Endothelial cell of umbilical vein (primary cell): ENCODE measurements at regions not wholly inside any gene's neighbourhood (a gene's known extent, or its start where the extent isn't known, plus 50 kb on each side); places are given as distances from the start of the nearest gene placed in this dataset.

ENCODE experiments used
- EZH2 ChIP-seq: IDR thresholded peaks from 2 replicates; pipeline ENCODE4 v1.6.1; 2012; ENCODE audit warnings: borderline replicate concordance, low read depth, mild to moderate bottlenecking, moderate library complexity, low read length, inconsistent platforms; ENCODE audit not compliant: severe bottlenecking
- FOS ChIP-seq: IDR thresholded peaks from 2 replicates; pipeline ENCODE4 v1.6.1; 2011; ENCODE audit warnings: mild to moderate bottlenecking, low read length, moderate library complexity, borderline replicate concordance; ENCODE audit not compliant: insufficient read depth
- JUN ChIP-seq: IDR thresholded peaks from 2 replicates; pipeline ENCODE4 v1.6.1; 2011; ENCODE audit warnings: borderline replicate concordance, low read depth; ENCODE audit not compliant: insufficient read length, insufficient read depth
- MYC ChIP-seq: IDR thresholded peaks from one replicate; pipeline ENCODE4 v1.6.1; 2011; ENCODE audit warnings: mild to moderate bottlenecking, low read depth, low read length
- POLR2A ChIP-seq: IDR thresholded peaks from 2 replicates; pipeline ENCODE4 v1.6.1; 2012; ENCODE audit warnings: low read depth, mild to moderate bottlenecking, control low read depth, low read length
- POLR2AphosphoS5 ChIP-seq: IDR thresholded peaks from 2 replicates; pipeline ENCODE4 v1.6.1; 2012; ENCODE audit warnings: low read depth, mild to moderate bottlenecking, control low read depth, low read length, moderate library complexity; ENCODE audit not compliant: insufficient read depth
- TF ChIP-seq, protein P1 (sequence below), 2 donors: IDR thresholded peaks; 1 replicate in 1 of 2; 2 replicates in 1 of 2; pipeline ENCODE4 v1.5.1; 2011; ENCODE audit warnings: low read length in 2 of 2, mild to moderate bottlenecking in 2 of 2, moderate library complexity in 2 of 2, control low read depth in 1 of 2, inconsistent platforms in 1 of 2, low read depth in 1 of 2; ENCODE audit not compliant: insufficient read depth in 1 of 2; ENCODE audit errors: extremely low read depth in 1 of 2

DNA sequence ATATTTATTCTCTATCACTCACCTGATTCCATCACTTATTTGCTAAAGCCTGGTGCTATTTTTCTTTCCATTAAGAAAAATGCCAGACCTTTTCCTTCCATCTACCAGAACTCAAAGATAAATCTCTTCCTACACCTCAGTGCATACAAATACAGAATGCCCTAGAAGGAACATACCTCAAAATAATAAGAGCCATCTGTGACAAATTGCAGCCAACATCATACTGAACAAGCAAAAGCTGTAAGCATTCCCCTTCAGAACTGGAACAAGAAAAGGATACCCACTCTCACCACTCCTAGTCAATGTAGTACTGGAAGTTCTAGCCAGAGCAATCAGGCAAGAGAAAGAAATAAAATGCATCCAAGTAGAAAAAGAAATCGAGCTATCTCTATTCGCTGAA is 315.9 kb upstream of the UBE2E3 start:
- no peak for TF ChIP-seq EZH2
- TF ChIP-seq POLR2A: no peak
- TF ChIP-seq, protein P1, sequence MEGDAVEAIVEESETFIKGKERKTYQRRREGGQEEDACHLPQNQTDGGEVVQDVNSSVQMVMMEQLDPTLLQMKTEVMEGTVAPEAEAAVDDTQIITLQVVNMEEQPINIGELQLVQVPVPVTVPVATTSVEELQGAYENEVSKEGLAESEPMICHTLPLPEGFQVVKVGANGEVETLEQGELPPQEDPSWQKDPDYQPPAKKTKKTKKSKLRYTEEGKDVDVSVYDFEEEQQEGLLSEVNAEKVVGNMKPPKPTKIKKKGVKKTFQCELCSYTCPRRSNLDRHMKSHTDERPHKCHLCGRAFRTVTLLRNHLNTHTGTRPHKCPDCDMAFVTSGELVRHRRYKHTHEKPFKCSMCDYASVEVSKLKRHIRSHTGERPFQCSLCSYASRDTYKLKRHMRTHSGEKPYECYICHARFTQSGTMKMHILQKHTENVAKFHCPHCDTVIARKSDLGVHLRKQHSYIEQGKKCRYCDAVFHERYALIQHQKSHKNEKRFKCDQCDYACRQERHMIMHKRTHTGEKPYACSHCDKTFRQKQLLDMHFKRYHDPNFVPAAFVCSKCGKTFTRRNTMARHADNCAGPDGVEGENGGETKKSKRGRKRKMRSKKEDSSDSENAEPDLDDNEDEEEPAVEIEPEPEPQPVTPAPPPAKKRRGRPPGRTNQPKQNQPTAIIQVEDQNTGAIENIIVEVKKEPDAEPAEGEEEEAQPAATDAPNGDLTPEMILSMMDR (IDR thresholded peaks at IDR 0.05; ENCODE audit: extremely low read depth in 1 of 2, insufficient read depth in 1 of 2, low read depth in 1 of 2, low read length in 2 of 2): no peak
- TF ChIP-seq MYC: no peak
- no peak for TF ChIP-seq POLR2AphosphoS5
- TF ChIP-seq FOS: no peak
- TF ChIP-seq JUN: no peak
